Kidney (tissue), 13 donors: ENCODE measurements at regions not wholly inside any gene's neighbourhood (a gene's known extent, or its start where the extent isn't known, plus 50 kb on each side); places are given as distances from the start of the nearest gene placed in this dataset.
A peak's percentile ranks its signal among the peaks of the same experiment; 100 is the strongest.

Source experiments
- DNase-seq, 5 donors: peaks; one replicate each; pipeline ENCODE4 v3.0.0-alpha.2; 2013 to 2020
- FAIRE-seq: peaks from 2 replicates; lab custom pipeline; 2012; peaks lifted over from hg19 to GRCh38; lab: Jason Lieb, UNC
- H3K27ac ChIP-seq, 2 donors: one replicate each; pipeline ENCODE4 v1.7.0; 2013; ENCODE audit warnings: low read depth in 2 of 2, low read length in 2 of 2, inconsistent platforms in 1 of 2
- H3K27me3 ChIP-seq: one replicate; pipeline ENCODE4 v1.7.1; 2013; ENCODE audit warnings: low read length, inconsistent platforms; ENCODE audit not compliant: control insufficient read depth, insufficient read depth
- H3K36me3 ChIP-seq, 3 donors: one replicate each; pipeline versions ENCODE4 v1.7.0 to v1.7.1; 2013; ENCODE audit warnings: low read length in 3 of 3, control low read depth in 1 of 3, inconsistent platforms in 1 of 3; ENCODE audit not compliant: insufficient read depth in 3 of 3, control insufficient read depth in 2 of 3
- H3K4me1 ChIP-seq, 3 donors: one replicate each; pipeline versions ENCODE4 v1.7.0 to v1.7.1; 2013; ENCODE audit warnings: low read length in 3 of 3, inconsistent platforms in 1 of 3, low read depth in 1 of 3; ENCODE audit not compliant: control insufficient read depth in 2 of 3, insufficient read depth in 2 of 3
- H3K4me3 ChIP-seq, 3 donors: one replicate each; pipeline versions ENCODE4 v1.7.0 to v1.8.1; 2013; ENCODE audit warnings: low read length in 3 of 3, control low read depth in 1 of 3, inconsistent platforms in 1 of 3
- H3K9ac ChIP-seq, 3 donors: one replicate each; pipeline versions ENCODE4 v1.7.0 to v1.7.1; 2013; ENCODE audit warnings: low read length in 3 of 3, control low read depth in 1 of 3, inconsistent platforms in 1 of 3
- H3K9me3 ChIP-seq, 3 donors: one replicate each; pipeline versions ENCODE4 v1.7.0 to v1.7.1; 2013; ENCODE audit warnings: low read length in 3 of 3, control low read depth in 1 of 3, inconsistent platforms in 1 of 3; ENCODE audit not compliant: control insufficient read depth in 2 of 3, insufficient read depth in 1 of 3
- intact Hi-C: fragments of 100-400 bp; cut with DNase I; formaldehyde crosslinking; loops from one replicate; pipeline ENCODE4 v1.11.1; 2022
- TF ChIP-seq, protein P1 (sequence below): IDR thresholded peaks from 3 replicates; pipeline ENCODE4 v1.5.1; 2012; ENCODE audit warnings: mild to moderate bottlenecking, moderate library complexity, borderline replicate concordance; ENCODE audit not compliant: insufficient read depth; ENCODE audit errors: extremely low read depth
- donor health status: control.
- donor health status: control.
- donor health status: control.
- donor health status: control.
- donor health status: control.
- donor health status: DM: yes; HTN: yes; CAD: no.
- donor health status: Normal renal cell carcinoma (clear cell type).

DNA sequence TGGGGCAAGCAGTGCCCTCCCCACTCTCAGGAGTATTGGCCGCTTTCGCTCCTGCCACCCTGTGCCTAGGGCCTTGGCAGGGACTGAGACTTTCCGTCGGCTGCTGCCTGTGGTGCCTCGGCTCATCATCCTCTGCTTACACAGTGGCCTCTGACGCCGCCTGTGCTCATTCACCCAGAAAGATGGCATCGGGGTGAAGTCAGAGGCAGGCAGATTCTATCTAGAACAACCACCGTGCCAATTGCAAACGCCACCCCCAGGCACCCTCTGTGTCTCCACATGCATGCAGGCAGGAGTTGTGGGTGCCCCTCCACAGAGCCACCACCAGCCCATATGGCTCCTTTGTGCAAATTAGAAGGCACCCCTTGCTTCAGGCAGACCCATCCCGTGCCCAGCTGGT is 154.2 kb upstream of the GSE1 start:
- peak overlapping the region in 1 of 3 donors; percentile 26 for H3K9ac ChIP-seq
- H3K27me3 ChIP-seq = no peaks in the 10 kb centered on the region
- intact Hi-C loops = no loop called here
- H3K4me1 ChIP-seq = peaks cover 5 to 24% (median 11%) of the 10 kb centered on the region in 3 donors
- H3K4me3 ChIP-seq = no peak overlapping the region
- H3K36me3 ChIP-seq = no peaks in the 10 kb centered on the region
- no peaks in the 10 kb centered on the region for H3K9me3 ChIP-seq
- no peak for DNase-seq
- TF ChIP-seq, protein P1, sequence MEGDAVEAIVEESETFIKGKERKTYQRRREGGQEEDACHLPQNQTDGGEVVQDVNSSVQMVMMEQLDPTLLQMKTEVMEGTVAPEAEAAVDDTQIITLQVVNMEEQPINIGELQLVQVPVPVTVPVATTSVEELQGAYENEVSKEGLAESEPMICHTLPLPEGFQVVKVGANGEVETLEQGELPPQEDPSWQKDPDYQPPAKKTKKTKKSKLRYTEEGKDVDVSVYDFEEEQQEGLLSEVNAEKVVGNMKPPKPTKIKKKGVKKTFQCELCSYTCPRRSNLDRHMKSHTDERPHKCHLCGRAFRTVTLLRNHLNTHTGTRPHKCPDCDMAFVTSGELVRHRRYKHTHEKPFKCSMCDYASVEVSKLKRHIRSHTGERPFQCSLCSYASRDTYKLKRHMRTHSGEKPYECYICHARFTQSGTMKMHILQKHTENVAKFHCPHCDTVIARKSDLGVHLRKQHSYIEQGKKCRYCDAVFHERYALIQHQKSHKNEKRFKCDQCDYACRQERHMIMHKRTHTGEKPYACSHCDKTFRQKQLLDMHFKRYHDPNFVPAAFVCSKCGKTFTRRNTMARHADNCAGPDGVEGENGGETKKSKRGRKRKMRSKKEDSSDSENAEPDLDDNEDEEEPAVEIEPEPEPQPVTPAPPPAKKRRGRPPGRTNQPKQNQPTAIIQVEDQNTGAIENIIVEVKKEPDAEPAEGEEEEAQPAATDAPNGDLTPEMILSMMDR = no peak
- no peak overlapping the region for H3K27ac ChIP-seq
- FAIRE-seq = no peak

GRCh38 chr16:85459529-85460251 is 153.4 kb upstream of the GSE1 start:
- intact Hi-C loops = no loop called here
- H3K27ac ChIP-seq = peak overlapping the region in 1 of 2 donors; percentile 49
- H3K9ac ChIP-seq = no peak overlapping the region

DNA sequence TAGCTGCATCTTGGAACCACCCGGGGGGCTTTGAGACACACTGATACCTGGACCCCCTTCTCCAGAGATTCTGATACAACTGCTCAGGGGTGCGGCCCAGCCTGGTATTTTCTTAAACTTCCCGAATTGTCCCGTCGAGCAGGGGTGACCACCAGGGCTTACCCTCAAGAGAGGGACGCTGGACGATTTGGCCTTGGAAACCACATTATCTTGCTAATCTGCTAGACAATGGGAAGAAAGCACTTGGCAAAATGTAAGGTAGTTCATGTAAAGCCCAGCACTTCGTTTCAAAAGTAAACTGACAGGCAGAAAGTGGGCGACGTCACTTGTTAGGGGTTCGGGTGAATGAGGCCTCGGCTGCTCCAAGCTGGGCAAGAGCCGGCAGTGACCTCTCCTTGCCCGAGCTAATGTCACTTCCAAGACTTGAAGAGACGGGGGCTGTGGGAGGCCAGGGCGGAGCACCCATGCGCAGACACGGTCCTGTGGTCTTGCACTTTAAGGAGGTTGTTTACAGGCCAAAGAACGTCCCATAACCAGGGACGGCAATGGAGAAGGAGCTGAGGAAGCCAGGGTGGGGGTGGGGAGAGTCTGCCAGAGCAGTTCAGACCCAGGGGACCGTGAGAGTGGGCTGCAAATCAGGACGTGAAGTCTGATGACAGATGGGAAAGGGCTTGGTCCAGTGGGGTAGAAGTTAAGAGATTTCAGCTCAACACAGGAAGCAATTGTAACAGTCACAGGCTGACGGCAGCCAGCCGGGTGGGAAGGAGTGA is 152.7 kb upstream of the GSE1 start:
- peak in 4 of 5 donors; percentile 86 to 94 (median 91) for DNase-seq
- TF ChIP-seq, protein P1 = no peak
- Histone ChIP-seq H3K9me3 (no peaks in the 10 kb centered on the region), H3K27ac (peak overlapping the region; percentile 43 to 49), H3K4me3 (no peak overlapping the region), H3K4me1 (peaks cover 5 to 24% (median 11%) of the 10 kb centered on the region in 3 donors), H3K36me3 (no peaks in the 10 kb centered on the region), H3K9ac (peak overlapping the region in 1 of 3 donors; percentile 46), H3K27me3 (no peaks in the 10 kb centered on the region)
- intact Hi-C loops = no loop called here
- no peak for FAIRE-seq

More at GRCh38 chr16:85459529-85460251, 153.4 kb upstream of the GSE1 start:
- H3K4me1 ChIP-seq = peaks cover 5 to 24% (median 11%) of the 10 kb centered on the region in 3 donors
- DNase-seq = no peak
- H3K27me3 ChIP-seq = no peaks in the 10 kb centered on the region
- no peak overlapping the region for H3K4me3 ChIP-seq
- TF ChIP-seq, protein P1 = no peak
- no peak for FAIRE-seq
- H3K36me3 ChIP-seq = no peaks in the 10 kb centered on the region
- H3K9me3 ChIP-seq = no peaks in the 10 kb centered on the region
